HS-27A (cell line): ENCODE measurements at regions not wholly inside any gene's neighbourhood (a gene's known extent, or its start where the extent isn't known, plus 50 kb on each side); places are given as distances from the start of the nearest gene placed in this dataset.

Source experiments
- DNase-seq: peaks from one replicate; pipeline ENCODE4 v3.0.0-alpha.2; 2012; ENCODE audit warnings: low read depth, missing footprints

DNA sequence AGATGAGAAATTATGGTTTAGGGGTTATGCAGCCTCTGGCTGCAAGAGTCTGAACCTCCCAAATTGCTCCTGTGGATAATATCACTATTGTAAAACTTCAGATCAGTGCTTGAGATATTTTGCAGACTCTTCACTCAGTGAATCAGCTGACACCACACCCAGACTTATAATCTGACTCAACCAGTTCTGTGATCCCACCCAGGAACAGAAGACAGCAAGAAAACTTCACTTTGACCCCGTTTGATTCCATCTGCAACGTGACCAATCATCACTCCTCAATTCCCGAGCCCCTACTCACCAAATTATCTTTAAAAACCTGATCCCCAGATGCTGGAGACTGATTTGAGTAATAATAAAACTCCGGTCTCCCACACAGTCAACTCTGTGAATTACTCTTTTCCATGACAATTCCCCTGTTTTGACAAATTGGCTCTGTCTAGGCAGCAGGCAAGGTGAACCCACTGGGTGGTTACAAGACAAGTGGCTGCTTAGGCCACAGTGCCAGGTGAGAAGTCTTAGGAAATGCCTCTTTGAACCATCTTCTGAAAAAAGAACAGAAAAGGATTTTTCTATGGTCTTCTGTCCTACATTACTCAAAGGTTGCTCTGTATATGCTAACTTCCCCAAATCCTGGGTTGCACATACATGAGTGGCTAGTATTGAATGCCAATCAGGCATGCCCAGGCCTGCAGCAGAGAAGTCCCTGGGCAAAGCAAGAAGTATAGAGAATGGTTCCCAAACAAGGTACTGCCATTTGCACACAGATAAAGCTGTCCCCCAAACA lies 588.0 kb downstream of the PRELID2 start:
- DNase-seq: no peak

GRCh38 chr5:145246379-145246778 lies 588.8 kb downstream of the PRELID2 start:
- DNase-seq: no peak

GRCh38 chr5:145245354-145245753 lies 589.8 kb downstream of the PRELID2 start:
- DNase-seq: no peak

- no peak for DNase-seq
Measured at GRCh38 chr5:145244788-145245187, 590.4 kb downstream of the PRELID2 start.

DNA sequence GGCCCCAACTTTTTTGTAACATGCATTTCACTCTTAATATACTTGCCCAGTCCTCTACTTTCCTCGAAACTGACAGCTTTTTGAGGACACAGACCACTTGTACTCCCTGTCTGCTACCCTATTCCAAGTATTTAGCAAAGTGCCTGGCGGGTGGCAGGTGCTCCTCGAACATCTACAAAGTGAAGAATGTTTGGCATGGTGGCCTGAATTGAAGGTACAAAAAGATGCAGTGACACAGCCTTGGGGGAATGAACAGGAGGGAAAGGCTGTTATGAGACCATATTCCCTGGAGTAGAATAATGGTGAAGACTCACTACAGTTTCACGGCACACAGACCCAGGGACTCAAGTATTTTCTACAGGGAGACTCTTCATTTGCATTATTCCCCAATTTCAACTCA lies 590.9 kb downstream of the PRELID2 start:
- DNase-seq: no peak

DNA sequence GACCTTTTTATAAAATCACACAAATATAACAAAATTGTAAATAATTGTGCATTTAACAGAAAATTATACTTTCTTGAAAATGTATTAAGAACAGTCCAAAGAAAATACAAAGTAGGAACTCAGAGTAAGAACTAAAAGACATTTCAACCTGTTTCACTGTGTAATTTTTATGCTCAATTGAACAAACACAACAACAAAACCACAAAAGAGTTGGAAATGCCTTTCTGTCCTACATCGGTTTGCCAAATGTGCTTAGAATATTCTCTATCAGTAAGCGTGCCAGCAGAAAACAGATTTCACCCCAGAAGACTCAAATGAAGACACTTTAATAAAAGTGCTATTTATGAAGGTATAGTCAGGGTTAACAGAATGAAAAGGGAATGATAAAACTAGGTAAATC lies 592.1 kb downstream of the PRELID2 start:
- DNase-seq: no peak

- no peak for DNase-seq
Measured at GRCh38 chr5:145242551-145242950, 592.6 kb downstream of the PRELID2 start.

- no peak for DNase-seq
Measured at GRCh38 chr5:145237843-145238242, 597.3 kb downstream of the PRELID2 start.

- DNase-seq: no peak
Measured at GRCh38 chr5:145236983-145237382, 598.2 kb downstream of the PRELID2 start.

- no peak for DNase-seq
Measured at GRCh38 chr5:145236127-145236526, 599.0 kb downstream of the PRELID2 start.

GRCh38 chr5:145233461-145233860 lies 601.7 kb downstream of the PRELID2 start:
- DNase-seq: no peak

GRCh38 chr5:145230781-145231180 lies 604.4 kb downstream of the PRELID2 start:
- no peak for DNase-seq

GRCh38 chr5:145228564-145228963 lies 606.6 kb downstream of the PRELID2 start:
- no peak for DNase-seq

GRCh38 chr5:145227881-145228280 lies 607.3 kb downstream of the PRELID2 start:
- DNase-seq: no peak

GRCh38 chr5:145226726-145227125 lies 608.4 kb downstream of the PRELID2 start:
- DNase-seq: no peak

GRCh38 chr5:145225529-145225928 lies 609.6 kb downstream of the PRELID2 start:
- no peak for DNase-seq

- DNase-seq: no peak
Measured at GRCh38 chr5:145223582-145223981, 611.6 kb downstream of the PRELID2 start.

DNA sequence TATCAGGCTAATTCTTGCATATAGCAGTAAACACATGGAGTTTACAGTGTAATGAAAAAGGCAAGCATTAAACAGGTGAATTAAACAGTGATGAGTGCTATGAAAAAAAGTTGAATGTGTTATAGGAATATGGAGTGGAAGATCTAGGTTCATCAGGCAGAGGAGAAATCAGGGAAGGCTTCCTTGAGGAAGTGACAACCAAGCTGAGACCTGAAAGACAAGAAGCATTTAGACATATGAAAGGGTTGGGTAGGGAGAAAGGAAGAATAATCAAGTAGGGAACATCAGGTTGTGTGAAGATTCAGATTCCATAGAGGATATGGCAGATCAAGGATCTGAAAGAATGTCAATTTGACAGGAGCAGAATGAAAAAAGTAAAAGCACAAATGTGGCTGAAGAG lies 612.5 kb downstream of the PRELID2 start:
- DNase-seq: no peak

DNA sequence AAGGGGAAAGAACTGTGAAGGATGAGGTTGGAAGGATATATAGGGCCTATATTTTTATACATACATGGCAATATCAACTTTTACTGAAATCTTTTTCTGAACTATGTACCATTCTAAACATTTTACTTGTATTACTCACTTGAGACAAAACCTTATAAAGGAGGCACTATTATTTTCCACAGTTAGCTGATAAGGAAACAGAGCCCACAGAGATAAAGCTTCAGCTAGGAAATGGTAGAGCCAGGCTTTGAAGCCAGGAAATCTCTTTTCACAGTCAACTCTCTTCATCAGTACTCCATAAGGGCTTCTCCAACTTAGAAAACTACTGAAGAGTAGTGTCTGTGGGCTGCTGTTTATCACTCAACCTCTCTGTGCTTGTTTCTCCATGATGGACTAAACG lies 613.7 kb downstream of the PRELID2 start:
- DNase-seq: no peak

DNA sequence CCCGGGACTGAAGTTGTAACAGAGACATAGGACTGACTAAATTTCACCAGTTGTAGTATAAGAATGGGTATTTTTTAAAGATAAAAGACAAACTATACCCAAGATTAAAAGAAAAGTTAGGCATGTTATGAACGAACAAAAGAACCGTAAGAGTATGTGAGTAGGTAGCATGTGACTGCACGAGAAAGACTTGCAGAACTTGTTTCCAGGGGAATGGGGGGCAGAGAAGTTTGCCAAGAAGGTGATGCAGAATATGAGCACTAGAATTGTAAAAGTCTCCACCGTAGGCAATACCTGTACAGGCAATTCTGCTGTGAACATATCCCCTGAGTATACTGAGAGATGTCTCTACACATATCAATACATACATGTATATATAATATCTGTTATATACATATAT lies 614.7 kb downstream of the PRELID2 start:
- no peak for DNase-seq

DNA sequence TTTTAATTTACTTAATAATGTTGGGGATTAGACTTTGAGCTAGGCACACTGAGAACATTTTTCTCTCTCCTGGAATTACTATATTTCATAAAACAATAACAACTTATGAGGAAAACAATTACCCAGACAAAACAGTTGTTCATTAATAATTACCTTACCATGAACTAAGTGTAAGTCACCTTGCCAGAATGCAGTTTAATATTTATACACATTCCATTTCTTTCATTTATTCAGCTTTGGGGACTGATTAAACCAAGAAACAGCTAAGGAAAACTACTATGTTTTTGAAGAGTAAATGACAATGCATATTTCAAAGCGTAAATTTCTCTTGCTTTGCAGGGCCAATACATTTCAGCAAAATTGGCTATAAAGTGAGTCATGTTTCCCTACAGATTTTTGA lies 616.2 kb downstream of the PRELID2 start:
- no peak for DNase-seq

DNA sequence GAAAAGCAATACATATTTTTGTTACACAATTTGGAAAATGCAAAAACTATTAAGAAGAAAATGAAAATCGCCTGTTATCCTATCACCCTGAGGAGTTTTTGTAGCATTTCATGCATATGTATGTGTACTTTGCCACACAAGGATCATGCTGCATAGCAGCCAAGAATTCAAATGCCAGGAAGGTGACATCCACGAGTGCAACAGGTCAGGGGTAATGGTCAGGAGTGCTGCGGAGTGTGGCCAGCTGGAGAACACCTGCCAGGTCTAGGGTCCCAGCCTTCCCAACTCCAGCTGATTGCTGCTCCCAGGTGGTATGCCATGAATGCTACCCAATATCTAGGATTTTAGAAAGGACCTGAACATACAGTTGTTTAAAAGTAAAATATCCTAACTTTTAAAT lies 617.1 kb downstream of the PRELID2 start:
- DNase-seq: no peak

DNA sequence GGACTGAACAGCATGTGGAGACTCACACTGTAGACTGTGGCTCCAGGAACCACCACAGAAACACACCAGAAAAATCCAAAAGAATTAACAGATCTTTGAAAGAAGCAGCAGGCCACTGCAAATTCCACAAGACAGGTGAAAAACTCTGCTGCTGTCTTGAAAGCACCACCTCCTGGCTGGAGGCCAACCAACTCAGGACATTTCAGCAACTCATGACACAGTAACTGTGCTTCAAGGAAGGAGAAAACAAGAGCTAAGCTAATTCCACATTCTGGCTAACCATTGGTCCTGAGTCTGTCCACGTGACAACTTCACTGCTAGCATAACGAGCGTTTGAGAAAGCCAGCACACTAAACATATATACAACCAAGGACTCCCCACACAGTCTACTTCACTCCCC lies 625.1 kb downstream of the PRELID2 start:
- DNase-seq: no peak

DNA sequence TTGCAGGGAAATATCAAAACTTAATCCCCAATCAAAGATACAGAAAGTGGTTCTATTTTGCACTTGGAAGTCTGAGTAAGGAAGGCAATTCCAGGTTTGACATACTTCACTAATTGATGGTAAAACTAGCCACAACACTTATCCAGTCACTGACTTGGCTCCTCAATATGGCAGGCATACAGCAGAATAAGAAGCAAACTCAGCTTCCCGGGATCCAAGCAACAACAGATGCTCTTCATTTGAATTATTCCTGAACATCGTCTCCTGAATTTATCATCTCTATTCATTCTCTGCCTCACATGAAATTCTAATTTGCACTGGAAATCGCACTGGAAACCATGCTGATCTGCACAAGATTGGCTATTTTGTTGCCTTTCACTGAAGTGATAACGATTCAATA lies 629.6 kb downstream of the PRELID2 start:
- no peak for DNase-seq
